ENCODE measurements at regions not wholly inside any gene's neighbourhood (a gene's known extent, or its start where the extent isn't known, plus 50 kb on each side); places are given as distances from the start of the nearest gene placed in this dataset.

DNA sequence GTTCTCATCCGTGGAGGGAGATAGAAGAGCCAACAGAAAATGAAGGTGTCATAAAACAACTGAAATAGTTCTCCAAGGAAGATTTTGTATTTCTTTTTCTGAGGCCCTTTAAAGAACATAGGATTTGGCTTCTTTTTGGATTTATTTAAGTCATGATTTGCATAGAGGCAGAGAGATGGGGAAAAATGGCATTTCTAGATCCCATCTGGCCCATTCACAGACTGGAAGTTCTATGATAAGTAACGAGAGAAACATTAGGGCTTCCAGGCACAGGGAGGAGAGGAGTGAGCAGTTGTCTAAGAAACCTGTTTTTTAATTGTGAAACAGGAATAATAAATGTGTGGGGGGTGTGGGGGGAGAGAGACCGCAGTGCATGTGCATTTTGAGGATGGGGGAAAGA is 285.8 kb upstream of the LMCD1 start:
- TF ChIP-seq, protein P1, sequence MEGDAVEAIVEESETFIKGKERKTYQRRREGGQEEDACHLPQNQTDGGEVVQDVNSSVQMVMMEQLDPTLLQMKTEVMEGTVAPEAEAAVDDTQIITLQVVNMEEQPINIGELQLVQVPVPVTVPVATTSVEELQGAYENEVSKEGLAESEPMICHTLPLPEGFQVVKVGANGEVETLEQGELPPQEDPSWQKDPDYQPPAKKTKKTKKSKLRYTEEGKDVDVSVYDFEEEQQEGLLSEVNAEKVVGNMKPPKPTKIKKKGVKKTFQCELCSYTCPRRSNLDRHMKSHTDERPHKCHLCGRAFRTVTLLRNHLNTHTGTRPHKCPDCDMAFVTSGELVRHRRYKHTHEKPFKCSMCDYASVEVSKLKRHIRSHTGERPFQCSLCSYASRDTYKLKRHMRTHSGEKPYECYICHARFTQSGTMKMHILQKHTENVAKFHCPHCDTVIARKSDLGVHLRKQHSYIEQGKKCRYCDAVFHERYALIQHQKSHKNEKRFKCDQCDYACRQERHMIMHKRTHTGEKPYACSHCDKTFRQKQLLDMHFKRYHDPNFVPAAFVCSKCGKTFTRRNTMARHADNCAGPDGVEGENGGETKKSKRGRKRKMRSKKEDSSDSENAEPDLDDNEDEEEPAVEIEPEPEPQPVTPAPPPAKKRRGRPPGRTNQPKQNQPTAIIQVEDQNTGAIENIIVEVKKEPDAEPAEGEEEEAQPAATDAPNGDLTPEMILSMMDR (IDR thresholded peaks at IDR 0.05; ENCODE audit: low read length): no peak
- TF ChIP-seq EZH2 (IDR thresholded peaks at IDR 0.05; ENCODE audit: borderline replicate concordance, low read length): no peak

All from OCI-LY1 (cell line).